ENCODE measurements at regions not wholly inside any gene's neighbourhood (a gene's known extent, or its start where the extent isn't known, plus 50 kb on each side); places are given as distances from the start of the nearest gene placed in this dataset.
"Not testable (repeated sequence)": the region's sequence is repeated elsewhere in the genome, so short reads cannot be mapped to it uniquely, and the experiment has no call there.

- no peaks in the 10 kb centered on the region for H3K9me3 ChIP-seq (replicated peaks)
- intact Hi-C loops (cut with micrococcal nuclease), result no loop called here
These were observed 253.0 kb downstream of the KTN1 start for GRCh38 chr14:55832974-55833373.

GRCh38 chr14:55834390-55834789 is 254.4 kb downstream of the KTN1 start:
- no peaks in the 10 kb centered on the region for H3K27me3 ChIP-seq (ENCODE audit: low read depth)
- TF ChIP-seq CTCF (IDR thresholded peaks at IDR 0.05; ENCODE audit: borderline replicate concordance), result no peak
- H3K9me3 ChIP-seq (replicated peaks), result no peaks in the 10 kb centered on the region
- intact Hi-C loops (cut with micrococcal nuclease), result no loop called here
- DNase-seq, result no peak
- no peak overlapping the region for H3K4me3 ChIP-seq
- no peak overlapping the region for H3K27ac ChIP-seq (replicated peaks)
- H3K36me3 ChIP-seq, result no peaks in the 10 kb centered on the region
- no peaks in the 10 kb centered on the region for H3K4me1 ChIP-seq

More at GRCh38 chr14:55832974-55833373, 253.0 kb downstream of the KTN1 start:
- DNase-seq, result no peak
- Histone ChIP-seq H3K36me3 (no peaks in the 10 kb centered on the region), H3K27ac (replicated peaks) (no peak overlapping the region), H3K4me3 (no peak overlapping the region), H3K27me3 (ENCODE audit: low read depth) (no peaks in the 10 kb centered on the region), H3K4me1 (no peaks in the 10 kb centered on the region)
- no peak for TF ChIP-seq CTCF (IDR thresholded peaks at IDR 0.05; ENCODE audit: borderline replicate concordance)

- Histone ChIP-seq H3K4me3 (no peak overlapping the region), H3K36me3 (no peaks in the 10 kb centered on the region), H3K9me3 (replicated peaks) (no peaks in the 10 kb centered on the region), H3K27me3 (ENCODE audit: low read depth) (no peaks in the 10 kb centered on the region), H3K27ac (replicated peaks) (no peak overlapping the region), H3K4me1 (no peaks in the 10 kb centered on the region)
- no peak for DNase-seq
- TF ChIP-seq CTCF (IDR thresholded peaks at IDR 0.05; ENCODE audit: borderline replicate concordance), result no peak
- intact Hi-C loops (cut with micrococcal nuclease), result no loop called here
These were observed 256.0 kb downstream of the KTN1 start for GRCh38 chr14:55835985-55836384.

- H3K4me3 ChIP-seq, result no peak overlapping the region
- intact Hi-C loops (cut with micrococcal nuclease), result no loop called here
- no peak for DNase-seq
- H3K4me1 ChIP-seq, result no peaks in the 10 kb centered on the region
- H3K27ac ChIP-seq (replicated peaks), result no peak overlapping the region
- TF ChIP-seq CTCF (IDR thresholded peaks at IDR 0.05; ENCODE audit: borderline replicate concordance), result no peak
- H3K27me3 ChIP-seq (ENCODE audit: low read depth), result no peaks in the 10 kb centered on the region
- H3K36me3 ChIP-seq, result no peaks in the 10 kb centered on the region
- no peaks in the 10 kb centered on the region for H3K9me3 ChIP-seq (replicated peaks)
These were observed 257.5 kb downstream of the KTN1 start for GRCh38 chr14:55837467-55837866.

- no peak for DNase-seq
- H3K36me3 ChIP-seq, result no peaks in the 10 kb centered on the region
- no peaks in the 10 kb centered on the region for H3K27me3 ChIP-seq (ENCODE audit: low read depth)
- no peaks in the 10 kb centered on the region for H3K9me3 ChIP-seq (replicated peaks)
- H3K27ac ChIP-seq (replicated peaks), result no peak overlapping the region
- intact Hi-C loops (cut with micrococcal nuclease), result no loop called here
- no peak for TF ChIP-seq CTCF (IDR thresholded peaks at IDR 0.05; ENCODE audit: borderline replicate concordance)
- no peaks in the 10 kb centered on the region for H3K4me1 ChIP-seq
- H3K4me3 ChIP-seq, result no peak overlapping the region
These were observed 258.6 kb downstream of the KTN1 start for GRCh38 chr14:55838529-55839052.

GRCh38 chr14:55839301-55839947 is 259.4 kb downstream of the KTN1 start:
- H3K9me3 ChIP-seq (replicated peaks); H3K4me1 ChIP-seq; H3K4me3 ChIP-seq; intact Hi-C loops (cut with micrococcal nuclease); H3K27ac ChIP-seq (replicated peaks); H3K36me3 ChIP-seq; H3K27me3 ChIP-seq (ENCODE audit: low read depth); DNase-seq: not testable (repeated sequence)

All from left ventricle myocardium inferior (tissue), 1 donor.